ENCODE measurements at regions not wholly inside any gene's neighbourhood (a gene's known extent, or its start where the extent isn't known, plus 50 kb on each side); places are given as distances from the start of the nearest gene placed in this dataset.

DNA sequence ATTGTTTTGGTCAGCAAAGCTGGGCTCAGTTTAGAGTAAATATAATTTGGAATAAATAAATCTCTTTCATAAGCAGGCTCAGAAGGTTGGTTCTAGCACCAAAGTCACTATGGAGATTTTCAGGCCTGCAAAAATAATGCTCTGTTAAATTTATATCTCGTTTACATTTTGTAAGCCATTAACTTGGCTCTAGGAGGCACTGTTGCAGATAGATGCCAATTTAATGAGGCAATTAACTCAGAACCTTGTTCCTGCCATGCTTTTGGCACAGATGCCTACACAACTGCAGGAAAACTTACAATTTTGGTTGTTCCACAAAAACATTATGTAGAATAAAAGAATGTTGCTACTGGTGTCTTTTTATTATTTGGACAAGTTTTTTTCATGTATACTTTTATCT, 428.1 kb downstream of the FLRT2 start:
- TF ChIP-seq POLR2A (IDR thresholded peaks at IDR 0.05) (no peak), CTCF (IDR thresholded peaks at IDR 0.05) (no peak)

All from thyroid gland (tissue), 4 donors.